ENCODE measurements at regions not wholly inside any gene's neighbourhood (a gene's known extent, or its start where the extent isn't known, plus 50 kb on each side); places are given as distances from the start of the nearest gene placed in this dataset.

- DNase-seq = no peak
Measured at GRCh38 chr5:92599217-92599810, 981.7 kb downstream of the NR2F1-AS1 start.

- no peak for DNase-seq
Measured at GRCh38 chr5:92594031-92594430, 987.0 kb downstream of the NR2F1-AS1 start.

DNA sequence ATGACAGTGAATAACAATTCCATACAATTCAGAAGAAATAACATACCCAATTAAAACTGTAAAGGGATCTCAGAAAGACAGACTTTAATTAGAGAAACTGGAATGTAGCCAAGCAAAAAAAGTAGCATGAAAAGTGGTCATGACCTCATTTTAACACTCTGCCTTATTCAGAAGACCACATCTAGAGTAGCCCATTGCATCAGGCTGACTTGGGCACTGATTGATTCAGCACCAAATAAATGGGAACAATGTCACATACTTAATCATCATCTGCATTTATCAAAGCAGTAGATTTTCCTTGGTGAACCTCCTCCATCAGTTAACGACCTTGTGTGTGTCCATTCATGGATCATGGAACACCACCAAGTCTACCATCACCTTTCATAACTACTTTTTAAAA lies 992.1 kb downstream of the NR2F1-AS1 start:
- DNase-seq = no peak

DNA sequence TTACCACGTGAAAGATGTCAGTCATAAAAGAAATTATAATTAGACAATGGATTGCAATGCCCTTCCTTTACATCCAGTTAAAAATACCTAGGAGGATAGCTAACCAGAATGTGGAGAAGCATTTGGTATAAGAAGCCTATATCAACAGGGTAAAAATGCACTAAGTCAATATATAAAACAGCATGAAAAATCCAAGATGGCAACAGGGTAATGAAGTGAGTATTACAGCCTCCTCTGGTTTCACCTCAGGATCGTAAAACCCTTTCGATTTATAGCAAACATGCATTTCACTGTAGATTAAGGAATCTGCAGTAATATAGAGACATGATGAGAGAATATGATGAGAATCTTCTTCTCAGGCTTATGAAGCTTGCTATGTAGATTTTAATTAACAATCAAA lies 999.3 kb downstream of the NR2F1-AS1 start:
- no peak for DNase-seq

GRCh38 chr5:92581249-92581648 lies 999.8 kb downstream of the NR2F1-AS1 start:
- no peak for DNase-seq

DNA sequence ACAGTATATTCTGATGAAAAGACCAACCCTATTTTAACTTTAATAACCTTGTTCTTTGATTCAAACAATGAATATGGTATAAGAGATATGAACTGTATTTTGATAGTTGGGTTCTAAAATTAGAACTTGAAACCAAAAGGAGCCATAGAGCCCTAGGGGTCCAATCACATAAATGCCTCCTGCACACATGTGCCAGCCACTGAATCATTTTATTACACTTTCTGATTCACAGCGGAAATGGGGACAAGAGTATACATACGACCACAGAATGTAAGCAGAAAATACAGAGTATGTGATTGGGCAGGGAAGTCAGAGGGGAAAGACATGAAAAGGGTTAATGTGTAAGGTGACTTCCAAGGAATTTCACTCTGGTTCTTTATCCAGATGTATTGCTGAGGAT lies 1000.2 kb downstream of the NR2F1-AS1 start:
- no peak for DNase-seq

DNA sequence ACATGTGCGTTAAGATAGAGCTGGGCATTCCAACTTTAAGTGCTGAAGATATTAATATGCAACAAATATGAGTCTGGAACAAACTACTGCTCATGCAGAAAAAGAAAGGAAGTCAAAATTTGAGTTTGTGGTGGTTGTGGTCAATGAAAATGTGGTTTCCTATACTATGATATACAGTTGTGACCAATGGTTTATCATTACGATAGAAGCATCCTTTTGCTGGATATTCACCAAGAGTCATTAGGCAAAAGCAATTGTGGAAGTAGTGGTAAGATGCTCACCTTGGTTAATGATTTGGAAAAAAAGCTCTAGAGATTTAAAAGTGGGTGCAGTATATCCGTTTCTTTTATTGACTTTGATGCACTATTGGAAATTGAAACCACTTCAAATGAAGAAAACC lies 1007.0 kb downstream of the NR2F1-AS1 start:
- no peak for DNase-seq

GRCh38 chr5:92568522-92568921 lies 1012.5 kb downstream of the NR2F1-AS1 start:
- DNase-seq = no peak

DNA sequence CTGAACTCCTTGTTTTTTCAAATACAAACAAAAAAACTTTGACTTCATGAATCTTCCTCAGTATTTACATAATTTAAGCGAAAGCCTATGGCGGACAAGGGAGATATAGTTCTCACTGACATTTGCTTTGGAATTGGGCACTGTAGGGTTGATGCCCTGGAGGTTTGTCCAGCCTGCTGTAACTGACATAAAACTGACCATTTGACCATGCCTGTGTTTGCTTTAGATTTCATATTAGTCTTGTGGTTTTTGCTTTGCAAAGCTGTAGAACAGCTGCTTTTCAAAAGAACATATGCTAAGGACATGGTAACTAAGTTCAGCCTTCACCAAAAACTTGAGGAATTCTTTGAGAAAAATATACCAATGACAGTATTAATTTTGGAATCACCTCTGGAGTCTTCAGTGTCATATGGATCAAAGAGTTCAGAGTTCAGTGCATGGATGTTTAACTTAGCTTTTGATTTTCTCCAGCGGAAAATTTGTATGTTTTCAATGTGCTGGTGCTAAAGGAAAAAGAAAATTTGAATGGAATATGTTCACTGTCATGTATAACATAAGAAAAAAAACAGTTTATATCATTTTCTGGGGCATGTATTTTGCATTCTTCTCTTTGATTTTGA lies 1013.1 kb downstream of the NR2F1-AS1 start:
- DNase-seq = no peak

DNA sequence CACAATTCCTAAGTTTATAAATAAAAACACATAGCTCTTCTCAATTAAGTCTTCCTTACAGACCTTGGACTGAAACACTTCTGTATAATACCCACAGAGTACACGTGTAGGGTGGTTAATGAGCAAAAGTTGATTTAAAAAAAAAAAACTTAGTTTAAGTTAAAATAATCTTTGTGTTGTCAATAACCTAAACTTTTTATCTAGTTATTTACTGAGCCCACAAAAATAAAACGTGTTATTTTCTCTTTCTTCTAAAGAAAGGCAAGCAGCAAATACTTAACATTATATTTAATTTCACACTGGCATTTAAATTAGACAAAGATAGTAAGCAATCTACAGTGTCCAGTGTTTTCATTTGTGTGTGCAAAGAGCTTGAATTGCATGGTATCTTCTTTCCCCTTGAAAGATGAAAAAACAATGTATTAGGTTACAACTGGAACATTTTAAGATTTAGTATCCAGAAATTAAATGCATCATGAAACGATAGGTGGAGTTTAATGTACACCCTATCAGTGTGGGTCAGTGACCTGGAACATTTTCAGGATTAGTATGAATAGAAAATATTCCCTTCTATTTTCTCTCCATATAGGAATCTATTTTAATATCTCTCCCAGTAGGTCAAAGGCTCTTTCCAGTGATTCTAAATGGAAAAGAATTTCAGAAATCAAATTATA lies 1014.8 kb downstream of the NR2F1-AS1 start:
- no peak for DNase-seq

- no peak for DNase-seq
Measured at GRCh38 chr5:92565673-92566072, 1015.3 kb downstream of the NR2F1-AS1 start.

- DNase-seq = no peak
Measured at GRCh38 chr5:92562065-92562464, 1019.0 kb downstream of the NR2F1-AS1 start.

- no peak for DNase-seq
Measured at GRCh38 chr5:92561411-92561959, 1019.5 kb downstream of the NR2F1-AS1 start.

DNA sequence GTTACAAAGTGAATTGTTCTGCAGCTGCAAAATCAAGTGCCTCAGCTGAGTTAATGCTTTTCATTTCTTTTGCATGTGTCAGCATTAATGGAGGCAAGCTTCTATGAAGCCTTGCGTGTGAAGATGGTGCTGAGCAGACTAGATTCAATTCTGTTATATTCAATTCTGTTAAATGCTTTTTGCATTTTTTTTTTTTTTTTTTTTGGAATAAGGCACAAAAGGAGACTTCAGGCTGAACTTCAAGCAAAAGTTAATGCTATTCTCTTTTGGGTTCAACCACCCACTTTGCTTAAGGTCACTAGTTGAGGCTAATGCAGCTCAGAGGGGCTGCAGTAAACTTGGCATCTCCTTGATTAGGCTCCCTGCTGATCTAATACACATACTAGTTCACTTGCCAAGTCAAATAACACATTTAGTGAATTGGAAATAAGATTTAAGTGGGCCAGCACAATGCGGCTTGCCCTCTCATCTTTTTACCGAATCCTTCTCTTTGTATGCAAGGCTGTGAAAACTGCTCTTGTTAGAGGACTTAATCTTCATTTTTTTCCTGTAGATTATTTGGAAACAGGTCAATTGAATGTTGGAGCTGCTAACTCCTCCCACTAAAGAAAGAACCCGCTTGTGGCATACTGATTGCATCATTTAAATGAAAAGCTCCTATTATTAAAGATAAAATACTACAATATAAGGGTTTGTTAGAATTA lies 1020.2 kb downstream of the NR2F1-AS1 start:
- DNase-seq = no peak

DNA sequence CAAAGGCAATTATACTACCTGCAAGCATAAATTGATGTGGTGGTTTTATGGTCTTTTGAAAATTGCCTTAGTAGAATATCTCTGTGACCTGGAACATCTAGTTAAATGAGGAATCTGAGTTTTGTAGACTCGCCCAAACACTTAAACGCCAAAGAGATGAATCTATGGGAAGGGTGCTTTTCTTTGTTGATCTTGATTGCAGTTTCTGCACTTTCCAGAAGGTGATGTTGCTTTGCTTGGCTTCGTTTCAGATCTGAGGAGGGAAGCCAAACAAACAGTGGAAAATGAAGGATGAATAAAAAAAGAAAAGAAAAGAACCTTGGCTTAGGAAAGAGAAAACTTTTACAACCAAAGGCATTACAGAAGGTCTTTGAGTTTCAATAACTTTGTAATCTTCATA lies 1021.2 kb downstream of the NR2F1-AS1 start:
- no peak for DNase-seq

GRCh38 chr5:92559331-92559730 lies 1021.7 kb downstream of the NR2F1-AS1 start:
- no peak for DNase-seq

DNA sequence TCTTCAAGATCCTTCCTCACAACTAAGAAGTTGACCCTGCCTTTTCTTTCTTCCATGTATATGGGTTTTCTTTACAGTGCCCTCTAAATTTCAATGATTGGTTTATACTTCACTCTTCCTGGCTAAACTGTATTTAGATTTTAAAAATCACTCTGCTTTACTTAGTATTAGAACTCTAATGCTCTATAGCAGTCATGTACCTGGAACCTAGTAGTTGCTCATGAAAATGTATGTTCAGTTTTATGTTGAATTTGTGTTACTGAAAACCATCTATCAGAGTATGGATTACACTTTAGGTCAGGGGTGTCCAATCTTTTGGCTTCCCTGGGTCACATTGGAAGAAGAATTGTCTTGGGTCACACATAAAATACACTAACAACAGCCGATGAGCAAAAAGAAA lies 1024.3 kb downstream of the NR2F1-AS1 start:
- no peak for DNase-seq

DNA sequence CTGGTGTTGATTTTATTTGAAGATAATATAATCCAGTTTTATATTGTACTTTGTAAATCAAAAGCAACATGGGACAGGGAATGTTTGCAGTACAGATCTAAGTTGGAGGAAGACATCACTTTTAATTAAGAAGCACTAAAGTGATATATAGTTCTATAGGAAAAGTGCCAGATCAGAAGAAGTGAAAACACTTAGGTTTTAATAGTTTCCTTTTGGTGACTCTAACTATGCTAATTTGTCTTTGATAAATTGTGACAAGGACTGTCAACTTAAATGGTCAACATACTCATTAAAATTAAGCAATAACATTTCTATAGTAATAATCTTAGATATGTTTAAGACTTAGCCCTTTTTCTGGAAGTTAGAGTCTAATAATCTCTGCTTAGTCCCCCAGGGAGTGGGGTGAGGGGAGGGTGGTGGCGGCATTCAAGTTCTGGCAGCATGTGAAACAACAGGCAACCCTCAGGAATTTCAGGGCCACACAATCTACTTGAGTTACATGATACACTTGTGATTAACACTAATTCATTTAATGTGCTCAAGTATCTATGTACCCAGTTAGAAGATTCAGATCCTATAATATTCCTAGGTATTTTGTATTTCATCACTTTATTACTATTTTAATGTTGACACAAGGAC lies 1026.5 kb downstream of the NR2F1-AS1 start:
- DNase-seq = no peak

GRCh38 chr5:92553326-92553725 lies 1027.7 kb downstream of the NR2F1-AS1 start:
- DNase-seq = no peak

- DNase-seq = no peak
Measured at GRCh38 chr5:92552206-92553160, 1028.5 kb downstream of the NR2F1-AS1 start.

DNA sequence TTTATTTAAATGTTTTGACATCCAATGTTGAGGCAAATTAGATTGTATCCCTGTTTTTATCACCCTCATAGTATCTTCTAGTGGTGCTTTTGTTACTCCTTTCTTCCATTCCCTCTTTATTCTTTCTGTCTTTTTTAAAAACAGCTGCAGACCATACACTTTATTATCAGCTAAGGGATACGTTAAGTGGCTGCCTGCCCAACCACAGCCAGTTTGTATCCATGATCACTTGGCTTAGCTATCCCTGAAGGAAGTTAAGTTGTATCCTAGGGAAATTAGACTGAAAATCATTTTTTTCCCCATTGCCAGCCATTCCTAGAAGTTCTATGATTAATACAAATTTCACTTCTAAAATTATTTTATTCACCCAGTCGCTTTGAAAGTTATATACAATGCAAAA lies 1032.7 kb downstream of the NR2F1-AS1 start:
- no peak for DNase-seq

DNA sequence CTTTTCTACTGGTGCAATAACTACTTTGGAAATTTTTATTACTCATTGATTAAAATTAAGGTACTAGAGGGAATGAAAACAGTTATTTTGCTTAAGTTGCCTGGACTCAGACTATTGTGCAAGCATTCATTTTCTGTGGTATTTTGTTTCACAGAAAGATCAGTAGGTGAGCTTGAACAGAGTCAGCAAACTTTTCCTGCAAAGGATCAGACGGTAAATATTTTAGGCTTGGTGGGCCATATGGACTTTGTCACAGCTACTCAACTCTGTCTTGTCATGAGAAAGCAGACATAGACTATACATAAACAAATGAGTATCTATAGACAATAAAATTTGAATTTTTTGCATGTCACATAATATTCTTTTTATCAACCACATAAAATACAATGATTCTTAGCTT lies 1036.4 kb downstream of the NR2F1-AS1 start:
- DNase-seq = no peak
